ENCODE measurements at regions not wholly inside any gene's neighbourhood (a gene's known extent, or its start where the extent isn't known, plus 50 kb on each side); places are given as distances from the start of the nearest gene placed in this dataset.
"Not testable (repeated sequence)": the region's sequence is repeated elsewhere in the genome, so short reads cannot be mapped to it uniquely, and the experiment has no call there.

DNA sequence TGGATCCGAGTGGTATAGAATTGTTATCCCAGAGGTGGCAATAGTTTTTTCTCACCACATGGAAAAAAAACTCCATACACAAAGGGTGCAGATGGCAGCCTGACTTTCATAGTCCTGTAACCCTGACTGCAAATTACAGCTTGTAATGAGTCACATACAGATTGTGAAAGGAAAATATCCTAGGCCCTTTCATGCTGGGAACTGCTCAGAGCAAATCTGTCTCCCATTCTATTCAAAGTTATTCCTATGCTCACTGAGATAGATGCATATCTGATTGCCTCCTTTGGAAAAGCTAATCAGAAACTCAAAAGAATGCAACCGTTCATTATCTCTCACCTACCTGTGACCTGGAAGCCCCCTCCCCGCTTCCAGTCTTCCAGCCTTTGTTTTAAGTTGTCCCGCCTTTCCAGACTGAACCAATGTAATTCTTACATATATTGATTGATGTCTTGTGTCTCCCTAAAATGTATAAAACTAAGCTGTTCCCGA is 108.7 kb upstream of the MAP3K4 start:
- no peak for DNase-seq
- no peak overlapping the region for H3K4me3 ChIP-seq
- no peaks in the 10 kb centered on the region for H3K36me3 ChIP-seq
- no peaks in the 10 kb centered on the region for H3K27me3 ChIP-seq
- no peaks in the 10 kb centered on the region for H3K9me3 ChIP-seq

DNA sequence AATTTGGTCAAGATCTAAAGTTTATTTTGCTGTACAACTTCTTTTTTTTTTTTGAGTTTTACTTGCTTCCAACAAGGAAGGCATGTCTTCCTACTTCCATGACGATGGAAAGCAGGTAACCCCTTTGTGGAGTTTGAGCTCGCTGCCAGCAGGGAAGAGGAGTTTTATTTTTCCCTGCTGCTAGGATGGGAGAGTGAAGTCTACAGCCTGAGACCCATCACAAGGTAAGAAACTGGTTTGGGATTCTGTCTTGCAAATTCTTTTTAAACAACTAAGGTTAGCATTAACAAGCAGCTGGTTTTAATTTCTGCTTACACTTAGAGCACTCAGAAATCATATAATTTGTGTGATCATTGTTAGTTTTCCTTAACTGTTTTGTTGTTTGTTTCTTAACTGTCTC is 108.0 kb upstream of the MAP3K4 start:
- Histone ChIP-seq H3K4me3 (no peak overlapping the region), H3K36me3 (no peaks in the 10 kb centered on the region), H3K9me3 (no peaks in the 10 kb centered on the region), H3K27me3 (no peaks in the 10 kb centered on the region)
- no peak for DNase-seq

GRCh38 chr6:160883999-160884398 is 107.6 kb upstream of the MAP3K4 start:
- H3K36me3 ChIP-seq, result no peaks in the 10 kb centered on the region
- DNase-seq, result no peak
- no peak overlapping the region for H3K4me3 ChIP-seq
- no peaks in the 10 kb centered on the region for H3K27me3 ChIP-seq
- H3K9me3 ChIP-seq, result no peaks in the 10 kb centered on the region

- H3K9me3 ChIP-seq, H3K36me3 ChIP-seq, H3K27me3 ChIP-seq, DNase-seq, H3K4me3 ChIP-seq: not testable (repeated sequence)
Observed at GRCh38 chr6:160889148-160889547, 102.4 kb upstream of the MAP3K4 start.

GRCh38 chr6:160891690-160892089 is 99.9 kb upstream of the MAP3K4 start:
- Histone ChIP-seq H3K36me3 (no peaks in the 10 kb centered on the region), H3K27me3 (no peaks in the 10 kb centered on the region), H3K9me3 (no peaks in the 10 kb centered on the region), H3K4me3 (no peak overlapping the region)
- DNase-seq, result no peak

DNA sequence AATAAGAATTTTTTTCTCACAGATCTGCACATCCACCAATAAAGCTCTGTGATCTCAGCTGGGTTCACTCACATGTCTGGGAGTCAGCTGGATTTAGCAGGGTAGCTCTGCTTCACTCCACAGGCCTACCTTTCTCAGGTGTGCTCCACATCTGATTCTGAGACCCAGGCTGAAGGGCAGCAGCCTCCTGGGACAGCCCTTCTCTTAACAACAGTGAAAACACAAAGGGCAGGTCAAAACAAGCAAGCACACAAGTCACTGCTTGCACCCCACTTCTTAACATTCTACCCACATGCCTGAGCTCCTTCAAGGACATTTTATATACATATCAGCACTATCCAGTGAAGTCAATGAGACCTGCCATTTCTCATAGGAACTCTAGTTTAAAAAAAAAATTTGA is 96.0 kb upstream of the MAP3K4 start:
- Histone ChIP-seq H3K9me3 (no peaks in the 10 kb centered on the region), H3K4me3 (no peak overlapping the region), H3K36me3 (no peaks in the 10 kb centered on the region), H3K27me3 (no peaks in the 10 kb centered on the region)
- DNase-seq, result no peak

GRCh38 chr6:160899671-160900430 is 91.7 kb upstream of the MAP3K4 start:
- Histone ChIP-seq H3K4me3 (no peak overlapping the region), H3K27me3 (no peaks in the 10 kb centered on the region; the same call in 1 of the 2 replicates), H3K9me3 (no peaks in the 10 kb centered on the region), H3K36me3 (no peaks in the 10 kb centered on the region)
- no peak for DNase-seq

- no peak for DNase-seq
- Histone ChIP-seq H3K9me3 (peaks cover 10% of the 10 kb centered on the region), H3K36me3 (no peaks in the 10 kb centered on the region), H3K4me3 (no peak overlapping the region), H3K27me3 (no peaks in the 10 kb centered on the region)
Observed at GRCh38 chr6:160911949-160912348, 79.6 kb upstream of the MAP3K4 start.

DNA sequence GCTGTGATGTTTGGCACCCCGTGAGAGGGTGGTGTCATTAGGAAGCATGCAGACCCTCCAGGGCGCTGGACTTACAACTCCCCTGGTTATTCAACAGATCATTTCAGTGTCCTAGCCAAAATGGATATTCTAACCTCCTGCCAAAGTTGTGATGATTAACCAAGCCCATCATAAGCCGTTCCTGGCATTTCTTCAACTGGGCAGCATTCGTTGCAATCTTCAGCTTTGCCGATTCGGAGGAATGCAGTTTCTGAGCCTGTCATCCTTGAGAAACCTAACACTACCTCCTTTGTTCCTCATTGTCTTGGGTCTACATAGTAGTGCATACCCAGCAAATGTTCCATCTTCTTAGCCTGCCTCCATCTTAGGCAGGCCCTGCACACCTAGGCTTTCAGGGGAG is 79.2 kb upstream of the MAP3K4 start:
- peak; percentile 78 for DNase-seq
- H3K4me3 ChIP-seq, result no peak overlapping the region
- peaks cover 10% of the 10 kb centered on the region for H3K9me3 ChIP-seq
- H3K36me3 ChIP-seq, result no peaks in the 10 kb centered on the region
- H3K27me3 ChIP-seq, result no peaks in the 10 kb centered on the region

DNA sequence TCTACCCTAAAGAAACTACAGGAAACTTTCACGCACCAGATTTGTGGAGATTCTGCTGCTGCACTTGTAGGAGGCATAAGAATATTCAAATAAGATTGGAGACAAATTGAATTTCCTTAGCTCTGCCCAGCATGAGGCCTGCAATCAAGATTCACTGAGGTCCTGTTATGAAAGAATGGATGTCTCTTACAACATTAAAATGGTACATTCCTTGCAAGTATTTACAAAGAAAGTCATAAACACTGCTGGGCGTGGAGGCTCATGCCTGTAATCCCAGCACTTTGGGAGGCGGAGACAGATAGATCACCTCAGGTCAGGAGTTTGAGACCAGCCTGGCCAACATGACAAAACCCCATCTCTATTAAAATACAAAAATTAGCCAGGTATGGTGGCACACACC is 74.0 kb upstream of the MAP3K4 start:
- H3K4me3 ChIP-seq, result no peak overlapping the region
- no peak for DNase-seq
- no peaks in the 10 kb centered on the region for H3K36me3 ChIP-seq
- peaks cover 14% of the 10 kb centered on the region for H3K9me3 ChIP-seq
- no peaks in the 10 kb centered on the region for H3K27me3 ChIP-seq

GRCh38 chr6:160919723-160920440 is 71.7 kb upstream of the MAP3K4 start:
- Histone ChIP-seq H3K27me3 (no peaks in the 10 kb centered on the region), H3K36me3 (no peaks in the 10 kb centered on the region), H3K4me3 (no peak overlapping the region), H3K9me3 (peaks cover 5% of the 10 kb centered on the region; the same call in 1 of the 2 replicates)
- DNase-seq, result no peak

DNA sequence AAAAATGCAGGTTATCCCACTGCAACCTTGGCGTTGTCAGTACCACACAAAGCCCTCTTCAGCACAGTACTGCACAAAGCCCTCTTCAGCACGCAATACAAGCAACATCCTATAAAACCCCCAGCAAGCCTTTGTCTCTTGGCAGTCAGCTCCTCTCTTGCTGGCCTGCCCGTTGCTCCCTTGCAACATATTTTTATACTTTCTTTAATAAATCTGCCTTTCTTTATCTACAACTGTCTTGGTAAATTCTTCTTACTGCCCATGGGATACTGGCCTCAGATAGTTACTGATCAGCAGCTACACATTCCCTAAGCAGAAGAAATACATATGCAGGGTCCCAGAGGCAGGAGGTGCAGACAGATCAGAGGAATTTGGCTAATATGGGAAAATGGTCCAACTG is 70.5 kb upstream of the MAP3K4 start:
- H3K4me3 ChIP-seq, result no peak overlapping the region
- no peak for DNase-seq
- H3K36me3 ChIP-seq, result no peaks in the 10 kb centered on the region
- H3K9me3 ChIP-seq, result peaks cover 5% of the 10 kb centered on the region; the same call in 1 of the 2 replicates
- no peaks in the 10 kb centered on the region for H3K27me3 ChIP-seq

DNA sequence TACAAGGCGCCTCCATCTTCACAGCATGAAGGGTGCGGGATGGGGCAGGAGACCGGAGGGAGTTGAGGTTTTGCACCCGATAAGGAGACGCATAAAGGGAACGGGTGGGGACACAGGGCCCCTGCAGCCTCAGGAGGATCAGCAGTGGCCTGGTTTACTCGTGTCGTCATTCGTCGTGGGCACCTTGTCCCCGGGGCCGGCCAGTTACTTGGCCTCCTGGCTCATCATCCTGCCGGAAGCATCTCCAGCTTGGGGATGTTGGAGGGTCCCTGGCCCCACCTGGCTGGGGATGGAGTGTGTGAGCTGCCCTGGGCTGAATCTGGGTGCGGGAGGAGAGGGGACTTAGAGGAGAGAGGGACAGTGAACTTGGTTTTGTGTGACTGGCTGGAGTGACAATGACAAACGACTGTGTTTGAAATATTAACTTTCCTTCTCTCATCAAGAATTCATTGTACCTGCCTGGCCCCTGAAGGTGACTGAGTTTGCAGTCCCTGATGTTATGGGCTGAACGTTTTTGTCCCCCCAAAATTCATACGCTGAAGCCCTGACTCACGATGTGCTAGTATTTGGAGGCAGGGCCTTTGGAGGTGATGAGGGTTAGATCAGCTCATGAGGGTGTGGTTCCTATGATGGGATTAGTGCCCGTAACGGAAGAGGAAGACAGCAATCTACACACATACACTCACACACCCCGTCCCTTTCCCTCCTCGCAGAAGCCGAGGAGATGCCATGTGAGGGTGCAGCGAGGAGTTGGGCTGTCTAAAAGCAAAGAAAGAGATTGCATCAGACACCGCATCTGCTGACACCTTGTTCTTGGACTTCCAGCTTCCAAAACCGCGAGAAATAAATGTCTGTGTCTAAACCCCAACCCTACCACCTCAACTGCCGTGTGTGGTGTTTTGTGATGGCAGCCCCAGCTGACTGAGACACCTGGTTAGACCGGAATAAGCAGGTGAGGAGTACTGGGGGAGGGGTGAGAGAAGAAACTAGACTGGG is 65.0 kb upstream of the MAP3K4 start:
- no peak for DNase-seq
- H3K9me3 ChIP-seq, result 0 out of 2 replicates have a peak, but pooled peaks cover under 1% of the 10 kb centered on the region

GRCh38 chr6:160927416-160927815 is 64.2 kb upstream of the MAP3K4 start:
- DNase-seq, result no peak
- no peak overlapping the region for H3K4me3 ChIP-seq
- no peaks in the 10 kb centered on the region for H3K36me3 ChIP-seq
- no peaks in the 10 kb centered on the region for H3K27me3 ChIP-seq
- no peaks in the 10 kb centered on the region for H3K9me3 ChIP-seq

More for the DNA sequence above, 65.0 kb upstream of the MAP3K4 start:
- H3K4me3 ChIP-seq, result no peak overlapping the region
- H3K27me3 ChIP-seq, result no peaks in the 10 kb centered on the region
- H3K36me3 ChIP-seq, result no peaks in the 10 kb centered on the region

DNA sequence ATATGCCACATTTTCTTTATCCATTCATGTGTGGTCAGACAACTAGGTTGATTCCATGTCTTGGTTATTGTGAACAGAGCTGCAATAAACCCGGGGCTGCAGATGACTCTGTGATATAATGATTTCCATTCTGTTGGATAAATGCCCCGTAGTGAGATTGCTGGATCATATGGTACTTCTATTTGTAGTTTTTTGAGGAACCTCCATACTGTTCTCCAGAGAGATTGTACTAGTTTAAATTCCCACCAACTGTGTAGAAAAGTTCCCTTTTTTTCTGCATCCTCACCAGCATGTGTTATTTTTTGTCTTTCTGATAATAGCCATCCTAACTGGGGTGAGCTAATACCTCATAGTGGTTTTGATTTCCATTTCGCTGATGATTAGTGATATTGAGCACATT is 62.2 kb upstream of the MAP3K4 start:
- no peak overlapping the region for H3K4me3 ChIP-seq
- H3K9me3 ChIP-seq, result no peaks in the 10 kb centered on the region
- DNase-seq, result no peak
- no peaks in the 10 kb centered on the region for H3K27me3 ChIP-seq
- no peaks in the 10 kb centered on the region for H3K36me3 ChIP-seq

GRCh38 chr6:160929831-160930230 is 61.7 kb upstream of the MAP3K4 start:
- Histone ChIP-seq H3K27me3 (no peaks in the 10 kb centered on the region), H3K36me3 (no peaks in the 10 kb centered on the region), H3K4me3 (no peak overlapping the region), H3K9me3 (no peaks in the 10 kb centered on the region)
- no peak for DNase-seq

Data from MG63 (cell line).